Ishikawa (cell line): ENCODE measurements at regions not wholly inside any gene's neighbourhood (a gene's known extent, or its start where the extent isn't known, plus 50 kb on each side); places are given as distances from the start of the nearest gene placed in this dataset.

ENCODE experiments used
- CEBPB ChIP-seq: IDR thresholded peaks from 2 replicates; pipeline ENCODE4 v1.6.1; 2012
- CREB1 ChIP-seq: IDR thresholded peaks from 2 replicates; pipeline ENCODE4 v1.6.1; 2012; ENCODE audit warnings: low read depth
- EGR1 ChIP-seq: IDR thresholded peaks from 2 replicates; pipeline ENCODE4 v1.6.1; 2012
- EP300 ChIP-seq: IDR thresholded peaks from 2 replicates; pipeline ENCODE4 v1.6.1; 2012; ENCODE audit warnings: borderline replicate concordance
- FOXM1 ChIP-seq: IDR thresholded peaks from 2 replicates; pipeline ENCODE4 v1.6.1; 2012; ENCODE audit warnings: low read depth, borderline replicate concordance
- NFIC ChIP-seq: IDR thresholded peaks from 2 replicates; pipeline ENCODE4 v1.6.1; 2012
- RAD21 ChIP-seq: IDR thresholded peaks from 2 replicates; pipeline ENCODE4 v1.6.1; 2012; ENCODE audit warnings: low read depth
- REST ChIP-seq: IDR thresholded peaks from 2 replicates; pipeline ENCODE4 v1.6.1; 2012; ENCODE audit warnings: low read depth, mild to moderate bottlenecking
- TAF1 ChIP-seq: IDR thresholded peaks from 2 replicates; pipeline ENCODE4 v1.6.1; 2012; ENCODE audit warnings: low read depth, mild to moderate bottlenecking
- TCF12 ChIP-seq: IDR thresholded peaks from 2 replicates; pipeline ENCODE4 v1.6.1; 2012; ENCODE audit warnings: low read depth
- TEAD4 ChIP-seq: IDR thresholded peaks from 2 replicates; pipeline ENCODE4 v1.6.1; 2012
- USF1 ChIP-seq: IDR thresholded peaks from 2 replicates; pipeline ENCODE4 v1.6.1; 2012
- YY1 ChIP-seq: IDR thresholded peaks from 2 replicates; pipeline ENCODE4 v1.6.1; 2012; ENCODE audit warnings: low read depth
- ZBTB7A ChIP-seq: IDR thresholded peaks from 2 replicates; pipeline ENCODE4 v1.6.1; 2012; ENCODE audit warnings: low read depth
- TF ChIP-seq, protein P1 (sequence below): IDR thresholded peaks from 2 replicates; pipeline ENCODE4 v1.6.1; 2012

DNA sequence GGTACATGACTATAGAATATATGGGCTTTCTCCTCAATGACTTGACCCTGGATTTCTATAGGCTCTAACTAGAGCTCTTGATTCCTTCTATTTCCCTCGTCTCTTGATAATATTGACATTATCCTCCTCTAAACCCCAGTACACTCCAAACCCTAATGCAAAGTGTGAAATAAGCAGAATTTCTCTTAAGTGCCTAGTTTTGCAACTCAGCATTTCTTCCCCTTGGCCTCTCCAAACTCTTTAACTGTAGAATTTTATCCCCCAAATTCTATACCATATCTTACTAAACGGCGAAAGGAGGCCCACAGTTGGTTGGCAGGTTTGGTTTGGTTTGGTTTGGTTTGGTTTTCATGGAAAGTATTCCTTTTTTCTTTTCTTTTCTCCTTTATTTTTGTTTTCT lies 498.7 kb downstream of the CCER1 start:
- no peak for TF ChIP-seq FOXM1
- TF ChIP-seq NFIC = no peak
- TF ChIP-seq RAD21 = no peak
- TF ChIP-seq, protein P1, sequence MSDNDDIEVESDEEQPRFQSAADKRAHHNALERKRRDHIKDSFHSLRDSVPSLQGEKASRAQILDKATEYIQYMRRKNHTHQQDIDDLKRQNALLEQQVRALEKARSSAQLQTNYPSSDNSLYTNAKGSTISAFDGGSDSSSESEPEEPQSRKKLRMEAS = no peak
- no peak for TF ChIP-seq TAF1
- TF ChIP-seq CREB1 = no peak

GRCh38 chr12:90455756-90456155 lies 499.2 kb downstream of the CCER1 start:
- no peak for TF ChIP-seq RAD21
- no peak for TF ChIP-seq REST
- TF ChIP-seq TCF12 = no peak
- no peak for TF ChIP-seq TEAD4
- no peak for TF ChIP-seq USF1
- TF ChIP-seq CREB1 = no peak
- TF ChIP-seq TAF1 = no peak

- TF ChIP-seq EGR1 (no peak), RAD21 (no peak), CREB1 (no peak), REST (no peak), FOXM1 (no peak), NFIC (no peak), CEBPB (no peak), TEAD4 (no peak), EP300 (no peak), TCF12 (no peak), YY1 (no peak)
- TF ChIP-seq, protein P1 = no peak
Observed at GRCh38 chr12:90449611-90450010, 505.4 kb downstream of the CCER1 start.

GRCh38 chr12:90441431-90441830 lies 513.5 kb downstream of the CCER1 start:
- TF ChIP-seq NFIC = no peak
- no peak for TF ChIP-seq EGR1
- TF ChIP-seq CREB1 = no peak
- TF ChIP-seq USF1 = no peak
- TF ChIP-seq ZBTB7A = no peak
- no peak for TF ChIP-seq TAF1
- TF ChIP-seq YY1 = no peak
- no peak for TF ChIP-seq EP300

GRCh38 chr12:90428881-90429280 lies 526.1 kb downstream of the CCER1 start:
- TF ChIP-seq USF1 (no peak), YY1 (no peak), RAD21 (no peak), EP300 (no peak), EGR1 (no peak), TCF12 (no peak), TEAD4 (no peak), FOXM1 (no peak), CEBPB (no peak), ZBTB7A (no peak), TAF1 (no peak), NFIC (no peak), REST (no peak), CREB1 (no peak)
- TF ChIP-seq, protein P1 = no peak
